ENCODE measurements at regions not wholly inside any gene's neighbourhood (a gene's known extent, or its start where the extent isn't known, plus 50 kb on each side); places are given as distances from the start of the nearest gene placed in this dataset.

DNA sequence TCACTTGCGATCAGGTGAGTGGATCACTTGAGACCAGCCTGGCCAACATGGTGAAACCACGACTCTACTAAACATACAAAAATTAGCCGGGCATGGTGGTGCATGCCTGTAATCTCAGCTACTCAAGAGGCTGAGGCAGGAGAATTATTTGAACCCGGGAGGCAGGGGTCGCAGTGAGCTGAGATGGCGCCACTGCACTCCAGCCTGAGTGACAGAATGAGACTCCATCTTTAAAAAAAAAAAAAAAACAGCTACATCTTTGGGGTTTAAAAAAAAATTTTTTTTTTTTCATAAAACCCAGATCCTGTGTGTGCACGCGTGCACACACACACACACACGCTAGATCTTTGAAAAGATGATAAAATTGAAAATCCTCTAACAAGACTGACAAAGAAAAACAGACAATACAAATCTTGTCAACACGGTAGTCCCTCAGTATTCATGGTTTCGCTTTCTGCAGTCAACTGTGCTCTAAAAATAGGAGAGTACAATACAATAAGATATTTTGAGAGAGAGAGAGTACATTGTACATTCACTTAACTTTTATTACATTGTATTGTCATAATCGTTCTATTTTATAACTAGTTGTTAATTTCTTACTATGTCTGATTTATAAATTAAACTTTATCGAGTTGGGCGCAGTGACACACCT lies 295.3 kb upstream of the RGS6 start:
- TF ChIP-seq, protein P1, sequence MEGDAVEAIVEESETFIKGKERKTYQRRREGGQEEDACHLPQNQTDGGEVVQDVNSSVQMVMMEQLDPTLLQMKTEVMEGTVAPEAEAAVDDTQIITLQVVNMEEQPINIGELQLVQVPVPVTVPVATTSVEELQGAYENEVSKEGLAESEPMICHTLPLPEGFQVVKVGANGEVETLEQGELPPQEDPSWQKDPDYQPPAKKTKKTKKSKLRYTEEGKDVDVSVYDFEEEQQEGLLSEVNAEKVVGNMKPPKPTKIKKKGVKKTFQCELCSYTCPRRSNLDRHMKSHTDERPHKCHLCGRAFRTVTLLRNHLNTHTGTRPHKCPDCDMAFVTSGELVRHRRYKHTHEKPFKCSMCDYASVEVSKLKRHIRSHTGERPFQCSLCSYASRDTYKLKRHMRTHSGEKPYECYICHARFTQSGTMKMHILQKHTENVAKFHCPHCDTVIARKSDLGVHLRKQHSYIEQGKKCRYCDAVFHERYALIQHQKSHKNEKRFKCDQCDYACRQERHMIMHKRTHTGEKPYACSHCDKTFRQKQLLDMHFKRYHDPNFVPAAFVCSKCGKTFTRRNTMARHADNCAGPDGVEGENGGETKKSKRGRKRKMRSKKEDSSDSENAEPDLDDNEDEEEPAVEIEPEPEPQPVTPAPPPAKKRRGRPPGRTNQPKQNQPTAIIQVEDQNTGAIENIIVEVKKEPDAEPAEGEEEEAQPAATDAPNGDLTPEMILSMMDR (IDR thresholded peaks at IDR 0.05; ENCODE audit: low read length, missing control alignments): no peak
- H3K4me3 ChIP-seq (replicated peaks; ENCODE audit: low read depth, low read length): no peak overlapping the region
- DNase-seq (ENCODE audit: low read depth): no peak

DNA sequence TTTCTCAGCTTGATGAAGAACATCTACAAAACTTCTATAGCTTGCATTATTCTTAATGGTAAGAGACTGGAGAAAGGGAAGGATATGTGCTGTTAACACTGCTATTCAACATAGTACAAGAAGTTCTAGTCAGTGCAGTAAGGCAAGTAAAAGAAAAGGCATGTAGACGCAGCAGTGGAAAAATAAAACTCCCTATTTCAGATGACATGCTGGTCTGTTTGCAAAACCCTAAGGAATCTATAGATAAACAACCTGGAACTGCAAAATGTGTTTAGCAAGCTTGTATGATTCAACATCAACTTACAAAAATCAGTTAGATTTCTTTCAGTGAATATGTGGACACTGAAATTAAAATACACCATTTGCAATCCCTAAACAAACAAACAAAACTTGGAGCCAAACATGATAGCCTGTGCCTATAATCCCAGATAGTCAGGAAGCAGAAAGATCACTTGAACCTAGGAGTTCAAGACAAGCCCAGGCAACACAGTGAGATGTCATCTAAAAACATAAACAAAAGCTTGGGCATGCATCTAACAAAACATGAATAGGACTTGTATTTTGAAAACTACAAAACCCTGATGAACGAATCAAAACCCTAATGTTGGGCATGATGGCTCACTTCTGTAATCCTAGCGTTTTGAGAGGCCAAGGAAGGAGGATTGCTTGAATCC lies 293.6 kb upstream of the RGS6 start:
- H3K4me3 ChIP-seq (replicated peaks; ENCODE audit: low read depth, low read length): no peak overlapping the region
- TF ChIP-seq, protein P1 (IDR thresholded peaks at IDR 0.05; ENCODE audit: low read length, missing control alignments): no peak
- DNase-seq (ENCODE audit: low read depth): peak; percentile 35

DNA sequence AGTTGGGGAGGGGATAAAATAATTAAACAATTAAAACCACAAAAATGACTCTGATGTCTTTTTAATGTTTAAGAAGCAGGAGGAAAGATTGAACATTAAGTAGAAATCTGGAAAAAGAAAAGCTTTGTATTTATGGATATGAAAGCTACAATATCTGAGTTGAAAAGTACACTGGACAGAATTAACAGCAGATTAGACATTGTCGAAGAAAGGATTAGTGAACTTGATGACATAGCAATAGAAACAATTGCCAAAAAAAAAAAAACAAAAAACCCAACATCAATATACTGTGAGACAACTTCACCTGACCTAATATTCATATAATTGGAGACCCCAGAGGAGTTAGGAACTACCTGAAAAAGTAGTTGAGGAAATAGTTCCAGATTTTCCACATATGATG lies 289.5 kb upstream of the RGS6 start:
- DNase-seq (ENCODE audit: low read depth): no peak
- TF ChIP-seq, protein P1 (IDR thresholded peaks at IDR 0.05; ENCODE audit: low read length, missing control alignments): no peak
- H3K4me3 ChIP-seq (replicated peaks; ENCODE audit: low read depth, low read length): no peak overlapping the region

DNA sequence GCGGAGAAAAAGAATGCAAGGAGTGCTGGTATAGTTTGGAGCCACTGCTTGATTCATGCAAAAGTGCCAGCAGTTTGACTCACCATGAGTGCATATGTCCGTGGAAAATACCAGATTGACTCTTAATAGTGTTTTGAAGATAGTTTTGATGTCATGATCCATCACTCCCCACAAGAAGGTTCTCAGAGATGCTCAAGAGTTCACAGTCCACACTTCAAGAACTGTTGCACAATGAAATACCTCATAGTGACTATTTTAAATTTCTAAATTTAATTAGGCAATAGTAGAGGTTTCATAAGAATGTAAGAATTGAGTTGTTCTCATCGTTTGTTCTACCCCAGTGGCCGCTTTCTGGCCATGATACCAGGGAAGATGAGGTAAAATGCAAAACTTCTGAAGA lies 286.6 kb upstream of the RGS6 start:
- no peak overlapping the region for H3K4me3 ChIP-seq (replicated peaks; ENCODE audit: low read depth, low read length)
- DNase-seq (ENCODE audit: low read depth): peak; percentile 60
- TF ChIP-seq, protein P1 (IDR thresholded peaks at IDR 0.05; ENCODE audit: low read length, missing control alignments): no peak

DNA sequence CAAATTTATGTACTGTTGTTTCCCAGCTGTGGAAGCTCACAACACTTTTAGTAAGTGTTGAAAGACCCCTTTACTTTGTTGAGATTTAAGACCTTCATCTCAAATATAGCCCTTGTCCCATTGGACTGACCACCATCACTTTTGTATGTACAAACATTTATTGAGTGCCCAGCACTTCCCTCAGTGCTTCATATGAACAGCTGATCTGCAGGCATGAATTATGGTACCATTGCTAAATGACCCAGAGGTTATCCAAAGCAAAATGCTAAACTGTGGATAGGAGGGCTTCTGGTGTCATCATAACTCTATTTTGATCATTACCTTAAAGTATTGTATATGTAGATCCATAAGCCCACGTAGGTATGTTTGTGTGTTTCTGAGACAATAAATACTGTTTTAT lies 285.7 kb upstream of the RGS6 start:
- TF ChIP-seq, protein P1 (IDR thresholded peaks at IDR 0.05; ENCODE audit: low read length, missing control alignments): no peak
- H3K4me3 ChIP-seq (replicated peaks; ENCODE audit: low read depth, low read length): no peak overlapping the region
- no peak for DNase-seq (ENCODE audit: low read depth)

DNA sequence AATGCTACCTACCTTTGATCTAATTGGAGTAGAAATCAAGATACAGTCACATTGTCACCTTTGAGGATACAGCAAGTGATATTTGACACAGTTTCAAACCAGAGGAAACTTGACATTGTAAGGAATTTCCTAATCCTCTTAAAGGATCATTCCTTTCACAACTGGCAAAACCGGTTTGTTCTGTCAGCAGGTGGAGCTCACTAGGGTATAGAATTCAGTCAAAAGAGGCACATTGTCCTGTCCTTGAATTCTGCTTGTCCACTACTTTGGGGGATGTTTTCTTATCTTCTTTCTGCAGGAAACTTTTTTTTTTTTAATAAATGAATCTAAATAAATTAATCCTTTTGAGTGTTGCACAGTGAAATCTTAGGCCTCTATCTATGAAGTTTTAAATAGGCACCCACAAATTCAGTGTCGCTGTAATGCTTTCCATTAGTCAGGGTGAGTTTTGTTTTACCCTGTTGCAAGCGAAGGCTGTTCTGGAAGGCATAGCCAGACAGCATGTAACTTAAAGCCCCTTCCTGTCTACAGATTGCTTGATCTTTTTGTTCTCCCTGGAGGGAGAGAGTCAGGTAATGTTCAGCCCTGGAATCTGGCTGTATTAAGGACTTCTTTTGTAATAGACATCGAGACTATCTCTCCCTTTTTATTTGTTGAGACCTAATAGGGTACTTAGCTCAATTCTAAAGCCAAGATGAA lies 285.0 kb upstream of the RGS6 start:
- H3K4me3 ChIP-seq (replicated peaks; ENCODE audit: low read depth, low read length): no peak overlapping the region
- DNase-seq (ENCODE audit: low read depth): no peak
- TF ChIP-seq, protein P1 (IDR thresholded peaks at IDR 0.05; ENCODE audit: low read length, missing control alignments): no peak

All from fibroblast of pulmonary artery (primary cell).